K562 (cell line): ENCODE measurements at regions not wholly inside any gene's neighbourhood (a gene's known extent, or its start where the extent isn't known, plus 50 kb on each side); places are given as distances from the start of the nearest gene placed in this dataset.

Experiments used
- ATF1 ChIP-seq, 2 experiments: fragments of 450-650 bp in 1 of 2; IDR thresholded peaks; 2 replicates each; pipeline ENCODE4 v1.6.1; 2016; ENCODE audit warnings: missing compliant biosample characterization in 1 of 2, missing genetic modification characterization in 1 of 2
- EP400 ChIP-seq: fragments of 450-650 bp; IDR thresholded peaks from 2 replicates; pipeline ENCODE4 v1.6.1; 2017; ENCODE audit warnings: antibody characterized with exemption, mild to moderate bottlenecking, moderate library complexity
- FOXM1 ChIP-seq, 2 experiments: fragments of 450-650 bp in 1 of 2; sonication (generic) in 1 of 2; formaldehyde crosslinking in 1 of 2; IDR thresholded peaks; 2 replicates each; pipeline versions ENCODE4 v1.6.1 to v1.9.0; 2017 to 2022; ENCODE audit warnings: low read depth in 2 of 2, mild to moderate bottlenecking in 2 of 2, missing genetic modification reagents in 1 of 2, moderate library complexity in 1 of 2
- PTRF ChIP-seq: fragments of 450-650 bp; IDR thresholded peaks from 2 replicates; pipeline ENCODE4 v1.6.1; 2016; ENCODE audit warnings: mild to moderate bottlenecking, missing genetic modification characterization, missing compliant biosample characterization
- ZNF24 ChIP-seq: fragments of 450-650 bp; IDR thresholded peaks from 2 replicates; pipeline ENCODE4 v1.6.1; 2016
- TF ChIP-seq, protein P1 (sequence below), 2 experiments: fragments of 450-650 bp; IDR thresholded peaks; 2 replicates each; pipeline ENCODE4 v1.6.1; 2016; ENCODE audit warnings: mild to moderate bottlenecking in 2 of 2, borderline replicate concordance in 1 of 2, low read depth in 1 of 2, moderate library complexity in 1 of 2
- TF ChIP-seq, protein P2 (sequence below), 2 experiments: fragments of 450-650 bp; conservative IDR thresholded peaks; 2 replicates each; pipeline ENCODE4 v1.6.1; 2017; ENCODE audit warnings: mild to moderate bottlenecking in 2 of 2, moderate library complexity in 2 of 2
- TF ChIP-seq, protein P3 (sequence below): fragments of 250-450 bp; sonication (Bioruptor Pico); IDR thresholded peaks from 2 replicates; pipeline ENCODE4 v1.5.0; 2021; ENCODE audit warnings: mild to moderate bottlenecking, moderate library complexity
- TF ChIP-seq, protein P4 (sequence below): fragments of 250-450 bp; sonication (Bioruptor Pico); IDR thresholded peaks from 2 replicates; pipeline ENCODE4 v1.5.0; 2021; ENCODE audit warnings: mild to moderate bottlenecking, borderline replicate concordance

DNA sequence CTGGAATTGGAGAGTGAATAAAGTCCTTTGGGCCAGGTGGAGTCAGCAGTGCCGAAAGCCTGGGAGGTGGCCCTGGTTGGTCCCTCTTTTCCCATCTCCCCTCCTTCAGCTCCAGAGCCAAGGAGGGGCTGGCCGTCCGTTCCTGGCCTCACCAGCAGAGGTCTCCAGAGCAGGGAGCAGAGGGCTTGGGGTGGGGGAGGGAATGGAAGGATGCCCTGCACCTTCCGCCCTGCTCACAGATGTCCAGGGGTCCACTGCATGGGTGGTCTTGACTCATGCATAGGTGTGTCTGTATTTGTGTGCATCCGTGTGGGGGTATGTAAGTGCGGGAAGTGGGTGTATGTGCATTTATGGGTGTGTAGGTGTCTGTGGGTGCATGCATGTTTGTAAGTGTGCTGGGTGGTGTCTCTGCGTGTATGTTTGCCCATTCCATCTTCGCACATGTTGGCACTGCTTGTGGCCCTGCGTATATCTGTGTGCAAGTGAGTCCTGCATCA, 201.8 kb downstream of the ZFP36L2 start (continued):
- TF ChIP-seq, protein P1, sequence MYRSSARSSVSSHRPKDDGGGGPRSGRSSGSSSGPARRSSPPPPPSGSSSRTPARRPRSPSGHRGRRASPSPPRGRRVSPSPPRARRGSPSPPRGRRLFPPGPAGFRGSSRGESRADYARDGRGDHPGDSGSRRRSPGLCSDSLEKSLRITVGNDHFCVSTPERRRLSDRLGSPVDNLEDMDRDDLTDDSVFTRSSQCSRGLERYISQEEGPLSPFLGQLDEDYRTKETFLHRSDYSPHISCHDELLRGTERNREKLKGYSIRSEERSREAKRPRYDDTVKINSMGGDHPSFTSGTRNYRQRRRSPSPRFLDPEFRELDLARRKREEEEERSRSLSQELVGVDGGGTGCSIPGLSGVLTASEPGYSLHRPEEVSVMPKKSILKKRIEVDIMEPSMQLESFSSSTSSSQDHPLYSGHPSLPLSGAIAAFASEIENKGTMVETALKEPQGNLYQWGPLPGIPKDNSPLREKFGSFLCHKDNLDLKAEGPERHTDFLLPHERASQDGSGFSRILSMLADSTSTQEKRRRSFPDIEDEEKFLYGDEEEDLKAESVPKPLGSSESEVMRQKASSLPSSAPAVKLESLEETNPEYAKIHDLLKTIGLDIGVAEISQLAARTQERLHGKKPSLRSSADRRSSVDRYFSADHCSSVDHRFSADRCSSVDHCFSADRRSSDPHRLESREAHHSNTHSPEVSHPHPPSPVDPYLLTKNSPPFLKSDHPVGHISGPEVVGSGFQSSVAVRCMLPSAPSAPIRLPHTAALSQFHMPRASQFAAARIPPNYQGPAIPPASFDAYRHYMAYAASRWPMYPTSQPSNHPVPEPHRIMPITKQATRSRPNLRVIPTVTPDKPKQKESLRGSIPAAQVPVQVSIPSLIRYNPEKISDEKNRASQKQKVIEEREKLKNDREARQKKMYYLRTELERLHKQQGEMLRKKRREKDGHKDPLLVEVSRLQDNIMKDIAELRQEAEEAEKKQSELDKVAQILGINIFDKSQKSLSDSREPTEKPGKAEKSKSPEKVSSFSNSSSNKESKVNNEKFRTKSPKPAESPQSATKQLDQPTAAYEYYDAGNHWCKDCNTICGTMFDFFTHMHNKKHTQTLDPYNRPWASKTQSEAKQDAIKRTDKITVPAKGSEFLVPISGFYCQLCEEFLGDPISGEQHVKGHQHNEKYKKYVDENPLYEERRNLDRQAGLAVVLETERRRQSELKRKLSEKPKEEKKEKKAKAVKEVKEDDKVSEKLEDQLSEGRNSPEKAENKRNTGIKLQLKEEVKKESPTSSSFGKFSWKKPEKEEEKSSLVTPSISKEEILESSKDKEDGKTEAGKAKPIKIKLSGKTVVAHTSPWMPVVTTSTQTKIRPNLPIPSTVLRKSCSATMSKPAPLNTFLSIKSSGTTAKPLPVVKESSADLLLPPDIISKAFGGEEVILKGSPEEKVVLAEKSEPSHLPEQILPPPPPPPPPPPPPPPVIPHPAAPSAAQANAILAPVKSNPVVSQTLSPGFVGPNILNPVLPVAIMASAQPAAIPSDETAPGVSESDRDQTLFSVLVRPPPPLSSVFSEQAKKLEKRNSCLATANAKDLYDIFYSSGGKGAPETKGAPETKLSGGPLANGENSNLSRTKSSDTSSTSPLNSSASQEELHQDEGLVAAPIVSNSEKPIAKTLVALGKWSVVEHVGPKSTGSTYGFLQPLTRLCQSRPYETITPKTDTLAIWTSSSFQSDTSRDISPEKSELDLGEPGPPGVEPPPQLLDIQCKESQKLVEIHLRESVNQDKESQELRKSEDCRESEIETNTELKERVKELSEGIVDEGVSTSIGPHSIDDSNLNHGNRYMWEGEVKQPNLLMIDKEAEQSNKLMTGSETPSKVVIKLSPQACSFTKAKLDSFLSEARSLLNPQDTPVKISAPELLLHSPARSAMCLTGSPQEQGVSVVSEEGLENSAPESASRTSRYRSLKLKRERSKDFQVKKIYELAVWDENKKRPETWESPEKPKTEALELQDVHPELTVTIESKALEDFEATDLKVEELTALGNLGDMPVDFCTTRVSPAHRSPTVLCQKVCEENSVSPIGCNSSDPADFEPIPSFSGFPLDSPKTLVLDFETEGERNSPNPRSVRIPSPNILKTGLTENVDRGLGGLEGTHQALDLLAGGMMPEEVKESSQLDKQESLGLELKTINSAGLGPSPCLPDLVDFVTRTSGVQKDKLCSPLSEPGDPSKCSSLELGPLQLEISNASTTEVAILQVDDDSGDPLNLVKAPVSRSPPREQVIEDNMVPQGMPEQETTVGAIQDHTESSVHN (IDR thresholded peaks at IDR 0.05; ENCODE audit: borderline replicate concordance in 1 of 2, low read depth in 1 of 2), result no peak
- TF ChIP-seq, protein P2, sequence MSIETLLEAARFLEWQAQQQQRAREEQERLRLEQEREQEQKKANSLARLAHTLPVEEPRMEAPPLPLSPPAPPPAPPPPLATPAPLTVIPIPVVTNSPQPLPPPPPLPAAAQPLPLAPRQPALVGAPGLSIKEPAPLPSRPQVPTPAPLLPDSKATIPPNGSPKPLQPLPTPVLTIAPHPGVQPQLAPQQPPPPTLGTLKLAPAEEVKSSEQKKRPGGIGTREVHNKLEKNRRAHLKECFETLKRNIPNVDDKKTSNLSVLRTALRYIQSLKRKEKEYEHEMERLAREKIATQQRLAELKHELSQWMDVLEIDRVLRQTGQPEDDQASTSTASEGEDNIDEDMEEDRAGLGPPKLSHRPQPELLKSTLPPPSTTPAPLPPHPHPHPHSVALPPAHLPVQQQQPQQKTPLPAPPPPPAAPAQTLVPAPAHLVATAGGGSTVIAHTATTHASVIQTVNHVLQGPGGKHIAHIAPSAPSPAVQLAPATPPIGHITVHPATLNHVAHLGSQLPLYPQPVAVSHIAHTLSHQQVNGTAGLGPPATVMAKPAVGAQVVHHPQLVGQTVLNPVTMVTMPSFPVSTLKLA (conservative IDR thresholded peaks at IDR 0.05), result no peak
- no peak for TF ChIP-seq ATF1 (CRISPR knock-in tag; IDR thresholded peaks at IDR 0.05)
- TF ChIP-seq ATF1 (tag; IDR thresholded peaks at IDR 0.05), result no peak
- no peak for TF ChIP-seq PTRF (tag)
- TF ChIP-seq EP400, result no peak
- TF ChIP-seq ZNF24, result peak; percentile 65
- TF ChIP-seq FOXM1 (IDR thresholded peaks at IDR 0.05; ENCODE audit: low read depth), result no peak
- TF ChIP-seq FOXM1 (CRISPR knock-in tag; IDR thresholded peaks at IDR 0.05; ENCODE audit: low read depth), result no peak
- TF ChIP-seq, protein P3, sequence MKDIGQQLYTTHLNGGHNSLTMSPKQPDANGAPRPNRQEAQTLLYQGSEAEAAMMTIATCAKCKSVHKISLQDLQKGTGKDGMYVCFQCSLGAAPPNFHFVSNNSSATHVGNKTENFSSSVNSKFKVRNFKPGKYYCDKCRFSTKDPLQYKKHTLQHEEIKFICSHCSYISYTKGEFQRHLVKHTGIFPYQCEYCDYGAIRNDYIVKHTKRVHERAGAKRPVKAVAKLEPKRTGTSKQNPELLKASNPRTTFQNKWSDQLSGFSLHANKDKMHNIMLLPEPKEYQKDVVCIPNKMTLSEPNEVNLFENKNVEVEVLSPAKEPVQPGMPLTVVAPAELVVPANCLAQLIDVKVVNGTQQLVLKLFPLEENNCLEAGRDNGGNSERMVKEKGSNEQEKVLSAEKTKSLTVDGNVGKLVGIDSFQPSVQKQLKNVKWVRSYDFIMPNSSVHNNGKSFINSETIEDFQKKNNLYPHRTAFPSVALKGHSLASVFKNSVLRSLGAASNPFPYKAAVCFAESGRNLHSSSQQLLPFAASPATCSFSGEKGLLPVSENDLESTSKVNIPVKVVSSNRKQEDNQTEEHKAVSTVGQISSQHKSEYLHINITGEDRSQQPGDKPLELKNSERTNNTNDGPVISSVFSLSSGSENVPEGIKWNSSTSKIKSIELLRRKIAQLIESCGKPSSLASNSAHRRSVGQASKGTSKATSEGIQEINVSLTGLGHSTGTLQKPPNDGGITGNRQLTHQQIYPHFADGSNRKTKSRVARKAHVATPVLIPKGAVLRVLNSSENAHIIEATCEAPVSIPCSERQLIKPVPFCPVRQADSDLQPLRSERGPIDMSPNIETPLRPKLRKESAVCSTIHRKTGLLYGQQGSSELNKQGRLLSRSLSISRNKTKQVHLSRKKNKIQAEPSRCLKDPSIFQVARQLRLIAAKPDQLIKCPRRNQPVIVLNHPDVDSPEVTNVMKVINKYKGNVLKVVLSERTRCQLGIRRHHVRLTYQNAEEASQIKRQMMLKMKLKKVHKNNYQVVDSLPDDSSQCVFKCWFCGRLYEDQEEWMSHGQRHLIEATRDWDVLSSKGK (CRISPR knock-in tag), result no peak
- TF ChIP-seq, protein P4, sequence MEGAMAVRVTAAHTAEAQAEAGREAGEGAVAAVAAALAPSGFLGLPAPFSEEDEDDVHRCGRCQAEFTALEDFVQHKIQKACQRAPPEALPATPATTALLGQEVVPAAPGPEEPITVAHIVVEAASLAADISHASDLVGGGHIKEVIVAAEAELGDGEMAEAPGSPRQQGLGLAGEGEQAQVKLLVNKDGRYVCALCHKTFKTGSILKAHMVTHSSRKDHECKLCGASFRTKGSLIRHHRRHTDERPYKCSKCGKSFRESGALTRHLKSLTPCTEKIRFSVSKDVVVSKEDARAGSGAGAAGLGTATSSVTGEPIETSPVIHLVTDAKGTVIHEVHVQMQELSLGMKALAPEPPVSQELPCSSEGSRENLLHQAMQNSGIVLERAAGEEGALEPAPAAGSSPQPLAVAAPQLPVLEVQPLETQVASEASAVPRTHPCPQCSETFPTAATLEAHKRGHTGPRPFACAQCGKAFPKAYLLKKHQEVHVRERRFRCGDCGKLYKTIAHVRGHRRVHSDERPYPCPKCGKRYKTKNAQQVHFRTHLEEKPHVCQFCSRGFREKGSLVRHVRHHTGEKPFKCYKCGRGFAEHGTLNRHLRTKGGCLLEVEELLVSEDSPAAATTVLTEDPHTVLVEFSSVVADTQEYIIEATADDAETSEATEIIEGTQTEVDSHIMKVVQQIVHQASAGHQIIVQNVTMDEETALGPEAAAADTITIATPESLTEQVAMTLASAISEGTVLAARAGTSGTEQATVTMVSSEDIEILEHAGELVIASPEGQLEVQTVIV (CRISPR knock-in tag), result no peak
